DOHH2 (cell line): ENCODE measurements at regions not wholly inside any gene's neighbourhood (a gene's known extent, or its start where the extent isn't known, plus 50 kb on each side); places are given as distances from the start of the nearest gene placed in this dataset.

ENCODE experiments used
- H3F3A ChIP-seq: fragments of 200-600 bp; sonication (generic), shearing (Covaris generic); 2 replicates; pipeline ENCODE4 v1.6.0; 2016; ENCODE audit warnings: antibody characterized with exemption, mild to moderate bottlenecking; ENCODE audit not compliant: control insufficient read depth, insufficient read depth
- H3K27ac ChIP-seq: fragments of 200-600 bp; sonication (generic); 2 replicates; pipeline ENCODE4 v1.5.1; 2014; ENCODE audit warnings: low read depth, mild to moderate bottlenecking, low read length, moderate library complexity
- H3K27me3 ChIP-seq: fragments of 200-600 bp; sonication (generic); 2 replicates; pipeline ENCODE4 v1.6.1; 2014; ENCODE audit warnings: mild to moderate bottlenecking, low read length, mixed read lengths; ENCODE audit not compliant: control insufficient read depth
- H3K36me3 ChIP-seq: fragments of 200-600 bp; sonication (generic); 2 replicates; pipeline ENCODE4 v1.6.1; 2014; ENCODE audit warnings: mild to moderate bottlenecking, low read length, moderate library complexity, mixed read lengths; ENCODE audit not compliant: control insufficient read depth
- H3K4me1 ChIP-seq: fragments of 200-600 bp; sonication (generic); 2 replicates; pipeline ENCODE4 v1.6.1; 2014; ENCODE audit warnings: mild to moderate bottlenecking, low read length, mixed read lengths; ENCODE audit not compliant: control insufficient read depth
- H3K4me2 ChIP-seq: fragments of 200-600 bp; sonication (generic); 2 replicates; pipeline ENCODE4 v1.6.0; 2014; ENCODE audit warnings: mild to moderate bottlenecking, low read length, moderate library complexity
- H3K4me3 ChIP-seq: fragments of 200-600 bp; sonication (generic); 2 replicates; pipeline ENCODE4 v1.5.1; 2014; ENCODE audit warnings: mild to moderate bottlenecking, low read length, mixed read lengths
- H3K79me2 ChIP-seq: fragments of 200-600 bp; sonication (generic); 2 replicates; pipeline ENCODE4 v1.6.1; 2014; ENCODE audit warnings: mild to moderate bottlenecking, low read length, mixed read lengths; ENCODE audit not compliant: control insufficient read depth
- H3K9me2 ChIP-seq: fragments of 200-600 bp; sonication (generic); replicated peaks from 2 replicates; pipeline ENCODE4 v1.6.1; 2014; ENCODE audit warnings: mild to moderate bottlenecking, low read length, mixed read lengths; ENCODE audit not compliant: control insufficient read depth
- H3K9me3 ChIP-seq: fragments of 200-600 bp; sonication (generic); 2 replicates; pipeline ENCODE4 v1.6.1; 2014; ENCODE audit warnings: antibody characterized with exemption, low read length, mixed read lengths; ENCODE audit not compliant: control insufficient read depth, insufficient read depth
- H4K20me1 ChIP-seq: fragments of 200-600 bp; sonication (generic); 2 replicates; pipeline ENCODE4 v1.6.0; 2014; ENCODE audit warnings: low read depth, mild to moderate bottlenecking, antibody characterized with exemption, low read length, moderate library complexity; ENCODE audit not compliant: control insufficient read depth, insufficient read depth
- EZH2phosphoT487 ChIP-seq: fragments of 200-600 bp; sonication (generic); IDR thresholded peaks from 2 replicates; pipeline ENCODE4 v1.6.1; 2017; ENCODE audit warnings: borderline replicate concordance, mild to moderate bottlenecking, antibody characterized with exemption, low read length, moderate library complexity, mixed read lengths
- TF ChIP-seq, protein P1 (sequence below): fragments of 200-600 bp; sonication (generic); IDR thresholded peaks from one replicate; pipeline ENCODE4 v1.5.1; 2014; ENCODE audit warnings: antibody characterized with exemption, mild to moderate bottlenecking, low read depth, low read length; ENCODE audit not compliant: poor library complexity, severe bottlenecking

GRCh38 chr10:63010203-63010602 is 122.9 kb upstream of the NRBF2 start:
- no peak for TF ChIP-seq EZH2phosphoT487
- TF ChIP-seq, protein P1, sequence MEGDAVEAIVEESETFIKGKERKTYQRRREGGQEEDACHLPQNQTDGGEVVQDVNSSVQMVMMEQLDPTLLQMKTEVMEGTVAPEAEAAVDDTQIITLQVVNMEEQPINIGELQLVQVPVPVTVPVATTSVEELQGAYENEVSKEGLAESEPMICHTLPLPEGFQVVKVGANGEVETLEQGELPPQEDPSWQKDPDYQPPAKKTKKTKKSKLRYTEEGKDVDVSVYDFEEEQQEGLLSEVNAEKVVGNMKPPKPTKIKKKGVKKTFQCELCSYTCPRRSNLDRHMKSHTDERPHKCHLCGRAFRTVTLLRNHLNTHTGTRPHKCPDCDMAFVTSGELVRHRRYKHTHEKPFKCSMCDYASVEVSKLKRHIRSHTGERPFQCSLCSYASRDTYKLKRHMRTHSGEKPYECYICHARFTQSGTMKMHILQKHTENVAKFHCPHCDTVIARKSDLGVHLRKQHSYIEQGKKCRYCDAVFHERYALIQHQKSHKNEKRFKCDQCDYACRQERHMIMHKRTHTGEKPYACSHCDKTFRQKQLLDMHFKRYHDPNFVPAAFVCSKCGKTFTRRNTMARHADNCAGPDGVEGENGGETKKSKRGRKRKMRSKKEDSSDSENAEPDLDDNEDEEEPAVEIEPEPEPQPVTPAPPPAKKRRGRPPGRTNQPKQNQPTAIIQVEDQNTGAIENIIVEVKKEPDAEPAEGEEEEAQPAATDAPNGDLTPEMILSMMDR = no peak
- Histone ChIP-seq H3K9me2 (no peaks in the 10 kb centered on the region), H4K20me1 (no peaks in the 10 kb centered on the region), H3F3A (no peaks in the 10 kb centered on the region), H3K27me3 (no peaks in the 10 kb centered on the region), H3K79me2 (no peaks in the 10 kb centered on the region), H3K9me3 (no peaks in the 10 kb centered on the region), H3K4me2 (no peak overlapping the region), H3K36me3 (no peaks in the 10 kb centered on the region), H3K27ac (no peak overlapping the region), H3K4me3 (no peak overlapping the region), H3K4me1 (no peaks in the 10 kb centered on the region)

GRCh38 chr10:63008491-63008890 is 124.6 kb upstream of the NRBF2 start:
- Histone ChIP-seq H3K79me2 (no peaks in the 10 kb centered on the region), H3F3A (no peaks in the 10 kb centered on the region), H3K4me1 (no peaks in the 10 kb centered on the region), H3K27me3 (no peaks in the 10 kb centered on the region), H3K27ac (no peak overlapping the region), H3K36me3 (no peaks in the 10 kb centered on the region), H3K9me2 (no peaks in the 10 kb centered on the region), H3K9me3 (no peaks in the 10 kb centered on the region), H4K20me1 (no peaks in the 10 kb centered on the region), H3K4me3 (no peak overlapping the region), H3K4me2 (no peak overlapping the region)
- no peak for TF ChIP-seq EZH2phosphoT487
- TF ChIP-seq, protein P1 = no peak

DNA sequence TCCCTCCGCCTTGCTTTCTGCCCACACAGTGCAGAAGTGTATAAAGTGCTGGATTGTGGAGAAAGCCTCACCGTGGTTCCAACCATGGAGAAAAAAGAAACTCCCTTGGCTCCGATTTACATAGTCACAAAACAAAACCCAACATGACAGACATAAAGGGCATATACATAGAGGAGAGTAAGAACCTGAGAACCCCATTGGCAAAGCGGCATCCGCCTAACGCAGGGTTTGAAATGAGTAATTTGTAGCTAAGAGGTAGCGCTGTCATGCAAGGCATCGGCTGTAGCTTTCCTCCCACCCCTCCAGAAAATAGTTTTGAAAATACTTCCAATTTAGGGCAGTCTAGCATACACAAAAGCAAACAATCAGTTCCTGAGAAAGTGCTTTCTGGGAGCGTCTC is 126.0 kb upstream of the NRBF2 start:
- TF ChIP-seq, protein P1 = no peak
- TF ChIP-seq EZH2phosphoT487 = no peak
- Histone ChIP-seq H3K4me3 (no peak overlapping the region), H3K4me1 (no peaks in the 10 kb centered on the region), H3K27me3 (no peaks in the 10 kb centered on the region), H3K9me2 (no peaks in the 10 kb centered on the region), H3F3A (no peaks in the 10 kb centered on the region), H4K20me1 (no peaks in the 10 kb centered on the region), H3K9me3 (no peaks in the 10 kb centered on the region), H3K79me2 (no peaks in the 10 kb centered on the region), H3K27ac (no peak overlapping the region), H3K36me3 (no peaks in the 10 kb centered on the region), H3K4me2 (no peak overlapping the region)

DNA sequence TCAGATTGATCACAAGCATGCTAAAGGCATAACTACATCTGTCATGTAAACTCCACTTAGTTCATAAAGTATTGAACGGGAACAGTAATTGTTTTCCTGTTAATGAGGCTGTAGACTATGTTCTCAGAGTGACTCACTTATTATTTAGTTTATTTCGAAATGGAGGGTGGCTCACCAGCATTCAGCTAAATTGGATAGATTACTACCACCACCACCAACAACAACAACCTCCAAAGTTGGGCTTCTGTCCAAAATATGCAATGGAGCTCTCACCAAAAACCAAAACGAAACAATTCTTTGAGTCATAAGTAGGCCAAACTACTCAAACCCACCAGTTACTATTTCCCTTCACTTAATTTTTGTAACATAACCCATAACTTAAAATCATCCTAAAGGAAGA is 127.9 kb upstream of the NRBF2 start:
- Histone ChIP-seq H3K36me3 (no peaks in the 10 kb centered on the region), H4K20me1 (no peaks in the 10 kb centered on the region), H3K9me2 (no peaks in the 10 kb centered on the region), H3K9me3 (no peaks in the 10 kb centered on the region), H3K4me3 (no peak overlapping the region), H3K4me1 (no peaks in the 10 kb centered on the region), H3K79me2 (no peaks in the 10 kb centered on the region), H3K27ac (no peak overlapping the region), H3F3A (no peaks in the 10 kb centered on the region), H3K4me2 (no peak overlapping the region), H3K27me3 (no peaks in the 10 kb centered on the region)
- TF ChIP-seq, protein P1 = no peak
- TF ChIP-seq EZH2phosphoT487 = no peak
